ENCODE measurements at regions not wholly inside any gene's neighbourhood (a gene's known extent, or its start where the extent isn't known, plus 50 kb on each side); places are given as distances from the start of the nearest gene placed in this dataset.

DNA sequence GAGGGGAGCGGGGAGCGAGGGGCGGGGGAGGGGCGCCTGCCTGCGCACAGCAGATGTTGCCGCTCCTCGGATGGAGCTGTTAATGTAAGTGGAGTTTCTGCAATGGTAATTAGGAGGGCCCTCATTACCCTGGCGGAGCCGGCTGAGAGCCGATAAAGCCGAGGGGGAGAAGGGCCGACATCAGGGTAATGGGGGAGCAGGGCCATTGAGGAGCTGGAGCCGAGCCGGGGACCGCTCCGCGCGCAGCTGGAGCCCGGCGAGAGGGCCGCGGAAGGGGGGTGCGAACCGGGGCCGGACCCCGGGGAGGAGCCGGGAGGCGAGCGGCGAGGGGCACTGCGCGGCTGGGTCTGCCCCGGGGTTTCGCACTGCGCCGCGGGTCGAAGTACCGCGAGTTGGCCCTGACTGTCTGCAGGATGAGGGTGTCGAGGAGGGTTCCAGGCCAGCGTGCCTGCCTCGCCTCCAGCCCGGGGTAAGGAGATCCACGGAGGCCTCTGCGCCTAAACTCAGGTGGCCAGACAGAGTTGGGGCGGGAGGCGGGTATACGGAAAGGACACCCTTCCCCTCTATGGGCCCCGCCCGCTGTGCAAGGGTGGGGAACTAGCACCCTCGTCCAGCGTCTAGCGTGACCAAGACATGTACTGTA, 55.0 kb upstream of the LBX1 start:
- Histone ChIP-seq H3K9me3 (ENCODE audit: control insufficient read depth in 4 of 4, insufficient read depth in 3 of 4, low read length in 3 of 4) (no peaks in the 10 kb centered on the region), H3K27ac (ENCODE audit: low read depth in 1 of 2, low read length in 1 of 2) (no peak overlapping the region), H3K4me3 (no peak overlapping the region), H3K9ac (ENCODE audit: insufficient read depth in 1 of 2, low read length in 2 of 2) (no peak overlapping the region), H3K36me3 (ENCODE audit: control insufficient read depth in 4 of 4, insufficient read depth in 4 of 4, low read length in 4 of 4) (no peaks in the 10 kb centered on the region), H3K27me3 (ENCODE audit: control insufficient read depth in 3 of 3, insufficient read depth in 3 of 3, low read length in 2 of 3) (peaks cover 0 to 53% (median 14%) of the 10 kb centered on the region in 3 donors), H3K4me1 (ENCODE audit: control insufficient read depth in 5 of 5, insufficient read depth in 5 of 5, low read length in 5 of 5) (peaks cover 0 to 31% (median 3%) of the 10 kb centered on the region in 5 donors)
- TF ChIP-seq CTCF (IDR thresholded peaks at IDR 0.05; ENCODE audit: control extremely low read depth, extremely low read depth) = no peak
- DNase-seq (peak in 2 of 3 donors; percentile 57 to 60), ATAC-seq (ENCODE audit: insufficient read depth, low FRiP score) (no peak)
- WGBS, 2 donors = 7% methylated on average over 45 to 54 of the region's 54 CpGs

DNA sequence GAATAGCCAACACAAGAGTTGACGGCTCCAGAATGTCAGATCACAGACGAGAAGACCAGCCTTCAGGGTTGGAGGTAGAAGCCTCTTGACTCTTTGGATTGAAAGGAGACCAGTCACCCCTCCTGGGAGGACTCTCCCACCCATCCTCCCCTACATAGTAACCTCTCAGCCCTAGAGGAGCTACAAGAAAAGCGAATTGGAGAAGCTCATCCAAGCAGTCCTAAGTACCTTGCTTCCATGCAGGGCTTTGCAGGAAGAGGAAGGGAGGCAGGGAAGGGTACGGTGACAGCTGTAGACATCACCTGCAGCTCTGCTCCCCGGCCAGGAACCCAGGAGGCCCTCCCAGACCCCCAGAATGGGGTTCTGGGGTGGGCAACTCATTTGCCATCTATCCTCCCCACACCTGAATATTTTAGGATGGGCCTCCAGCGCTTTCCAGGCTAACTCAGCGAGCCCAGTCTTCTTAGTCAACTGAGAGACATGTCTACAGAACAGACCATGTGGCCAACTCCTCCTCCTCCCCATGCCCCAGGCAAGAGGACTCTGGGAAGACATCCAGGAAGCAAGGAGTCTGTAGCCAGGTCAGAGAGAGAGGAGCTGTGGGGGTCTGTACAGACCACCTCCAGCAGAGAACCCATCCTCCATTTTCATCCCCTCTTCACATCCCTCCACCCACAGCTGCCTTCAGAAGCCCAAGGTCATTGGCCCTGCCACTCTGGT, 55.6 kb upstream of the LBX1 start:
- no peak for TF ChIP-seq CTCF (IDR thresholded peaks at IDR 0.05; ENCODE audit: control extremely low read depth, extremely low read depth)
- no peaks in the 10 kb centered on the region for H3K36me3 ChIP-seq (ENCODE audit: control insufficient read depth in 4 of 4, insufficient read depth in 4 of 4, low read length in 4 of 4)
- peaks cover 0 to 59% (median 14%) of the 10 kb centered on the region in 3 donors for H3K27me3 ChIP-seq (ENCODE audit: control insufficient read depth in 3 of 3, insufficient read depth in 3 of 3, low read length in 2 of 3)
- no peak overlapping the region for H3K4me3 ChIP-seq
- no peak for DNase-seq
- 34 to 36% methylated on average over 7 of the region's 7 CpGs for WGBS, 2 donors
- H3K27ac ChIP-seq (ENCODE audit: low read depth in 1 of 2, low read length in 1 of 2) = no peak overlapping the region
- no peak for ATAC-seq (ENCODE audit: insufficient read depth, low FRiP score)
- H3K9me3 ChIP-seq (ENCODE audit: control insufficient read depth in 4 of 4, insufficient read depth in 3 of 4, low read length in 3 of 4) = peaks cover 0 to 2% (median 0%) of the 10 kb centered on the region in 4 donors
- H3K4me1 ChIP-seq (ENCODE audit: control insufficient read depth in 5 of 5, insufficient read depth in 5 of 5, low read length in 5 of 5) = peaks cover 0 to 31% (median 3%) of the 10 kb centered on the region in 5 donors
- no peak overlapping the region for H3K9ac ChIP-seq (ENCODE audit: insufficient read depth in 1 of 2, low read length in 2 of 2)

- 11 to 18% methylated on average over 8 to 15 of the region's 15 CpGs for WGBS, 2 donors
- DNase-seq = peak in 2 of 3 donors; percentile 47 to 76
Measured at GRCh38 chr10:101285519-101286070, 56.3 kb upstream of the LBX1 start.

More at GRCh38 chr10:101285519-101286070, 56.3 kb upstream of the LBX1 start:
- Histone ChIP-seq H3K9me3 (ENCODE audit: control insufficient read depth in 4 of 4, insufficient read depth in 3 of 4, low read length in 3 of 4) (peaks cover 0 to 2% (median 0%) of the 10 kb centered on the region in 4 donors), H3K36me3 (ENCODE audit: control insufficient read depth in 4 of 4, insufficient read depth in 4 of 4, low read length in 4 of 4) (no peaks in the 10 kb centered on the region), H3K4me3 (no peak overlapping the region), H3K9ac (ENCODE audit: insufficient read depth in 1 of 2, low read length in 2 of 2) (no peak overlapping the region), H3K4me1 (ENCODE audit: control insufficient read depth in 5 of 5, insufficient read depth in 5 of 5, low read length in 5 of 5) (peaks cover 0 to 31% (median 3%) of the 10 kb centered on the region in 5 donors), H3K27me3 (ENCODE audit: control insufficient read depth in 3 of 3, insufficient read depth in 3 of 3, low read length in 2 of 3) (peaks cover 0 to 66% (median 17%) of the 10 kb centered on the region in 3 donors), H3K27ac (ENCODE audit: low read depth in 1 of 2, low read length in 1 of 2) (no peak overlapping the region)
- no peak for ATAC-seq (ENCODE audit: insufficient read depth, low FRiP score)
- no peak for TF ChIP-seq CTCF (IDR thresholded peaks at IDR 0.05; ENCODE audit: control extremely low read depth, extremely low read depth)

All from lung (tissue), 11 donors.